Lower leg skin (tissue), 4 donors: ENCODE measurements at regions not wholly inside any gene's neighbourhood (a gene's known extent, or its start where the extent isn't known, plus 50 kb on each side); places are given as distances from the start of the nearest gene placed in this dataset.

Source experiments
- DNase-seq, 2 donors: peaks; one replicate each; pipeline ENCODE4 v3.0.0-alpha.2; 2019; ENCODE audit warnings: low spot score in 2 of 2
- H3K4me3 ChIP-seq: fragments of 200-600 bp; sonication (generic); 2 replicates; pipeline ENCODE4 v1.5.1; 2017; ENCODE audit warnings: mild to moderate bottlenecking, low read depth; ENCODE audit not compliant: poor library complexity, severe bottlenecking
- CTCF ChIP-seq, 3 donors: fragments of 450-650 bp; IDR thresholded peaks; one replicate each; pipeline ENCODE4 v1.5.1; 2016; ENCODE audit warnings: antibody characterized with exemption in 3 of 3, mild to moderate bottlenecking in 3 of 3, moderate library complexity in 2 of 3
- POLR2A ChIP-seq, 2 donors: fragments of 450-650 bp; IDR thresholded peaks; one replicate each; pipeline ENCODE4 v1.6.1; 2016 to 2017; ENCODE audit warnings: antibody characterized with exemption in 2 of 2, mild to moderate bottlenecking in 1 of 2, moderate library complexity in 1 of 2
- WGBS, 2 donors: methylation state at CpG; one replicate each; pipeline ENCODE4 v1.1.5; 2018; 5-methylcytosine and 5-hydroxymethylcytosine counted together
- intact Hi-C: fragments of 100-400 bp; cut with DNase I; formaldehyde crosslinking; loops from one replicate; pipeline ENCODE4 v1.15.0; 2023; ENCODE audit warnings: low total_unique reads

- no peak overlapping the region for H3K4me3 ChIP-seq
- intact Hi-C loops = no loop called here
- TF ChIP-seq POLR2A (IDR thresholded peaks at IDR 0.05) (no peak), CTCF (IDR thresholded peaks at IDR 0.05) (no peak)
- no peak for DNase-seq
- WGBS, 2 donors = 79 to 86% methylated on average over 3 of the region's 3 CpGs
These were observed 368.5 kb upstream of the EPHA7 start for GRCh38 chr6:93787841-93788240.

GRCh38 chr6:93786474-93787330 is 367.3 kb upstream of the EPHA7 start:
- no peak overlapping the region for H3K4me3 ChIP-seq
- intact Hi-C loops = no loop called here
- TF ChIP-seq CTCF (IDR thresholded peaks at IDR 0.05) (no peak), POLR2A (IDR thresholded peaks at IDR 0.05) (no peak)
- no peak for DNase-seq
- WGBS, 2 donors = 59 to 67% methylated on average over 6 of the region's 6 CpGs

GRCh38 chr6:93785694-93786030 is 366.3 kb upstream of the EPHA7 start:
- no peak for DNase-seq
- no peak overlapping the region for H3K4me3 ChIP-seq
- no peak for TF ChIP-seq CTCF (IDR thresholded peaks at IDR 0.05)
- TF ChIP-seq POLR2A (IDR thresholded peaks at IDR 0.05) = no peak
- intact Hi-C loops = no loop called here
- WGBS, 2 donors = 75 to 84% methylated on average over 3 of the region's 3 CpGs

- no peak overlapping the region for H3K4me3 ChIP-seq
- WGBS, 2 donors = 28 to 46% methylated on average over 8 of the region's 8 CpGs
- TF ChIP-seq CTCF (IDR thresholded peaks at IDR 0.05) (no peak), POLR2A (IDR thresholded peaks at IDR 0.05) (no peak)
- intact Hi-C loops = no loop called here
- DNase-seq = peak in 1 of 2 donors; percentile 48
These were observed 365.7 kb upstream of the EPHA7 start for GRCh38 chr6:93784794-93785693.

- intact Hi-C loops = no loop called here
- 62 to 63% methylated on average over 12 of the region's 12 CpGs for WGBS, 2 donors
These were observed 359.9 kb upstream of the EPHA7 start for GRCh38 chr6:93779086-93779841.

More at GRCh38 chr6:93779086-93779841, 359.9 kb upstream of the EPHA7 start:
- TF ChIP-seq CTCF (IDR thresholded peaks at IDR 0.05) = no peak
- TF ChIP-seq POLR2A (IDR thresholded peaks at IDR 0.05) = no peak
- no peak overlapping the region for H3K4me3 ChIP-seq
- no peak for DNase-seq
